GM12878 (cell line): ENCODE measurements at regions not wholly inside any gene's neighbourhood (a gene's known extent, or its start where the extent isn't known, plus 50 kb on each side); places are given as distances from the start of the nearest gene placed in this dataset.

Experiments
- ATAC-seq: fragments of 200-7000 bp; cut with Tn5 transposase; 3 replicates; pipeline ENCODE4 v1.9.1; 2020; ENCODE audit warnings: mild to moderate bottlenecking, moderate library complexity
- BruUV-seq: library from RNA; stranded (reverse); fragments of 400-500 nt; replicated peaks from 2 replicates; lab custom pipeline; 2021; lab: Mats Ljungman, UMichigan
- CTCF ChIA-PET: fragments of 300-600 bp; sonication (Branson Sonifier 250); formaldehyde crosslinking; extraction: SDS; loops from one replicate; lab custom pipeline; 2021; ENCODE audit warnings: inconsistent platforms; lab: Yijun Ruan, JAX
- POLR2A ChIA-PET: fragments of 350-600 bp; formaldehyde crosslinking; extraction: SDS; loops from one replicate; lab custom pipeline; 2021; ENCODE audit warnings: inconsistent platforms; lab: Charles Lee
- RAD21 ChIA-PET: fragments of 300-600 bp; sonication (Branson Sonifier 250); formaldehyde crosslinking; loops from one replicate; lab custom pipeline; 2023; ENCODE audit warnings: antibody characterized with exemption; ENCODE audit not compliant: unreplicated experiment; lab: Charles Lee
- SMC1A ChIA-PET: fragments of 300-600 bp; sonication (Branson Sonifier 250); formaldehyde crosslinking; loops from one replicate; lab custom pipeline; 2023; ENCODE audit not compliant: unreplicated experiment, uncharacterized antibody; lab: Charles Lee
- DNase-seq: peaks from one replicate; pipeline ENCODE4 v3.0.0-alpha.2; 2011; ENCODE audit warnings: low read depth, low spot score
- FAIRE-seq: peaks from 3 replicates; lab custom pipeline; 2011; peaks lifted over from hg19 to GRCh38; lab: Jason Lieb, UNC
- H2AFZ ChIP-seq: 2 replicates; pipeline ENCODE4 v1.6.0; 2011; ENCODE audit warnings: low read depth, low read length, control low read depth; ENCODE audit not compliant: control insufficient read depth
- H3K27ac ChIP-seq: 2 replicates; pipeline ENCODE4 v1.5.1; 2011; ENCODE audit warnings: control low read depth; ENCODE audit not compliant: control insufficient read depth, insufficient read depth
- H3K27me3 ChIP-seq, 2 experiments: replicated peaks in 1 of 2; 2 replicates each; pipeline versions ENCODE4 v1.6.0 to v1.6.1; 2011; ENCODE audit warnings: low read length in 1 of 2; ENCODE audit not compliant: control insufficient read depth in 2 of 2, insufficient read depth in 2 of 2
- H3K36me3 ChIP-seq, 2 experiments: 2 replicates each; pipeline ENCODE4 v1.5.1; 2011; ENCODE audit warnings: low read length in 1 of 2; ENCODE audit not compliant: control insufficient read depth in 2 of 2, insufficient read depth in 2 of 2
- H3K4me1 ChIP-seq: 2 replicates; pipeline ENCODE4 v1.6.1; 2011; ENCODE audit warnings: mild to moderate bottlenecking, low read length, moderate library complexity, mixed read lengths; ENCODE audit not compliant: control insufficient read depth, insufficient read depth
- H3K4me2 ChIP-seq: 2 replicates; pipeline ENCODE4 v1.6.0; 2011; ENCODE audit warnings: control low read depth; ENCODE audit not compliant: control insufficient read depth, insufficient read depth
- H3K4me3 ChIP-seq: fragments of 200-600 bp; sonication (generic); 2 replicates; pipeline ENCODE4 v1.5.1; 2016
- H3K79me2 ChIP-seq: 2 replicates; pipeline ENCODE4 v1.6.0; 2011; ENCODE audit warnings: low read length; ENCODE audit not compliant: control insufficient read depth, insufficient read depth
- H3K9ac ChIP-seq: 2 replicates; pipeline ENCODE4 v1.8.0; 2011; ENCODE audit warnings: low read length, control low read depth, mixed read lengths; ENCODE audit not compliant: control insufficient read depth, insufficient read depth
- H3K9me3 ChIP-seq: replicated peaks from 3 replicates; pipeline ENCODE4 v1.5.1; 2011; ENCODE audit warnings: mild to moderate bottlenecking, low read length; ENCODE audit not compliant: control insufficient read depth, insufficient read depth
- H4K20me1 ChIP-seq: 2 replicates; pipeline ENCODE4 v1.6.0; 2011; ENCODE audit not compliant: control insufficient read depth, insufficient read depth
- ASH2L ChIP-seq: fragments of 300-600, 200-600 bp; sonication (generic); IDR thresholded peaks from 2 replicates; pipeline ENCODE4 v1.6.1; 2017; ENCODE audit warnings: low read depth, mild to moderate bottlenecking, borderline replicate concordance
- ATF3 ChIP-seq: IDR thresholded peaks from 2 replicates; pipeline ENCODE4 v1.6.1; 2011; ENCODE audit warnings: low read depth, mild to moderate bottlenecking, low read length, moderate library complexity, borderline replicate concordance; ENCODE audit errors: extremely low read depth
- EED ChIP-seq: sonication (generic); IDR thresholded peaks from 2 replicates; pipeline ENCODE4 v1.6.1; 2016; ENCODE audit warnings: antibody characterized with exemption, low read depth
- ELK1 ChIP-seq: IDR thresholded peaks from 2 replicates; pipeline ENCODE4 v1.6.1; 2012; ENCODE audit warnings: low read depth, low read length, improper control_type of control experiment
- FOXM1 ChIP-seq: IDR thresholded peaks from 2 replicates; pipeline ENCODE4 v1.6.1; 2012; ENCODE audit warnings: low read depth, mild to moderate bottlenecking, inconsistent platforms, low read length, moderate library complexity
- MAX ChIP-seq: IDR thresholded peaks from 2 replicates; pipeline ENCODE4 v1.6.1; 2012; ENCODE audit warnings: low read depth, low read length, improper control_type of control experiment
- MEF2A ChIP-seq: IDR thresholded peaks from 2 replicates; pipeline ENCODE4 v1.6.1; 2011; ENCODE audit warnings: low read depth, mild to moderate bottlenecking, low read length, moderate library complexity; ENCODE audit not compliant: insufficient read depth
- SUPT20H ChIP-seq: IDR thresholded peaks from 2 replicates; pipeline ENCODE4 v1.6.1; 2011; ENCODE audit warnings: low read depth, mild to moderate bottlenecking, low read length, moderate library complexity, borderline replicate concordance; ENCODE audit not compliant: control insufficient read depth
- USF1 ChIP-seq: IDR thresholded peaks from 2 replicates; pipeline ENCODE4 v1.6.1; 2011; ENCODE audit warnings: borderline replicate concordance, low read depth, mild to moderate bottlenecking, moderate library complexity, mixed read lengths, low read length; ENCODE audit not compliant: insufficient read depth; ENCODE audit errors: extremely low read length
- ZBED1 ChIP-seq: IDR thresholded peaks from 2 replicates; pipeline ENCODE4 v1.6.1; 2016; ENCODE audit warnings: borderline replicate concordance
- ZNF24 ChIP-seq: fragments of 450-650 bp; IDR thresholded peaks from 2 replicates; pipeline ENCODE4 v1.6.1; 2017; ENCODE audit warnings: antibody characterized with exemption, mild to moderate bottlenecking
- WGBS: methylation state at CpG from one replicate; pipeline ENCODE4 v1.1.6; 2016; ENCODE audit warnings: low lambda C conversion rate; ENCODE audit not compliant: insufficient replicate concordance, insufficient coverage; ENCODE audit errors: missing lambda C conversion rate; 5-methylcytosine and 5-hydroxymethylcytosine counted together
- in situ Hi-C: fragments of 300-500 bp; cut with MboI; formaldehyde crosslinking; loops from 9 replicates; pipeline ENCODE4 v1.14.3; 2018; ENCODE audit warnings: mixed read lengths
- intact Hi-C: fragments of 100-400 bp; cut with micrococcal nuclease; formaldehyde crosslinking; loops from one replicate; pipeline ENCODE4 v1.14.2; 2022; ENCODE audit not compliant: unreplicated experiment

- TF ChIP-seq USF1 (no peak), ELK1 (no peak)
Observed at GRCh38 chr2:180924063-180924462, 56.3 kb upstream of the UBE2E3 start (continued).

- in situ Hi-C loops = no loop called here
- RAD21 ChIA-PET = interaction anchor here (0.9 to 1.4 kb wide), 2 partner anchors 70 to 73 kb away, joined by 3 to 7 read pairs; partner anchors contain the start of gene UBE2E3
- H3K4me1 ChIP-seq = no peaks in the 10 kb centered on the region
- H3K27me3 ChIP-seq = no peaks in the 10 kb centered on the region; a peak in 1 of 4 replicates
- no TSS peak for BruUV-seq
- WGBS = 39% methylated on average over 9 of the region's 9 CpGs
- H3K4me3 ChIP-seq = no peak overlapping the region
- H3K36me3 ChIP-seq = no peaks in the 10 kb centered on the region
- POLR2A ChIA-PET = no interaction called here
- TF ChIP-seq SUPT20H = no peak
- TF ChIP-seq ATF3 = no peak
- TF ChIP-seq ASH2L = no peak
- TF ChIP-seq ZBED1 = no peak
- TF ChIP-seq MAX = no peak
- no peak for TF ChIP-seq ZNF24
- no peak for TF ChIP-seq EED
- no peak for TF ChIP-seq FOXM1
- TF ChIP-seq MEF2A = no peak
- TF ChIP-seq, all 136 proteins: peak for 0
- no peak for FAIRE-seq
- no peak for DNase-seq
- H3K4me2 ChIP-seq = no peak overlapping the region
- intact Hi-C loops = no loop called here
- no peaks in the 10 kb centered on the region for H3K79me2 ChIP-seq
- no peak overlapping the region for H3K27ac ChIP-seq
- no peaks in the 10 kb centered on the region for H4K20me1 ChIP-seq
- SMC1A ChIA-PET = interaction anchor here (0.8 to 1.4 kb wide), 3 partner anchors 14 to 148 kb away, joined by 3 to 5 read pairs (median 3); no protein-coding TSS in a partner anchor
- no peak overlapping the region for H3K9ac ChIP-seq
- no peak overlapping the region for H2AFZ ChIP-seq
- H3K9me3 ChIP-seq = no peaks in the 10 kb centered on the region
- CTCF ChIA-PET = interaction anchor here (1.1 kb wide), 2 partner anchors 26 to 95 kb away, joined by 3 read pairs; no protein-coding TSS in a partner anchor
- ATAC-seq = peak; percentile 26; the same call in 1 of the 3 replicates
Observed at GRCh38 chr2:180910831-180911665, 69.4 kb upstream of the UBE2E3 start.
